ENCODE measurements at regions not wholly inside any gene's neighbourhood (a gene's known extent, or its start where the extent isn't known, plus 50 kb on each side); places are given as distances from the start of the nearest gene placed in this dataset.
"Not testable (repeated sequence)": the region's sequence is repeated elsewhere in the genome, so short reads cannot be mapped to it uniquely, and the experiment has no call there.

GRCh38 chr7:22032356-22032755 is 86.7 kb upstream of the CDCA7L start:
- not testable (repeated sequence) for H3K36me3 ChIP-seq (ENCODE audit: control insufficient read depth in 1 of 2, insufficient read depth in 2 of 2, low read length in 2 of 2); H3K4me1 ChIP-seq (ENCODE audit: control insufficient read depth in 1 of 2, insufficient read depth in 2 of 2, low read length in 2 of 2); H2AK5ac ChIP-seq (ENCODE audit: low read length); H3K14ac ChIP-seq (ENCODE audit: low read length); DNase-seq; H3K18ac ChIP-seq (ENCODE audit: low read length); H2BK12ac ChIP-seq (ENCODE audit: low read length); H2BK120ac ChIP-seq (ENCODE audit: insufficient read depth, low read length, poor library complexity); H3K79me1 ChIP-seq (ENCODE audit: low read length); H4K91ac ChIP-seq (ENCODE audit: low read depth, low read length); H3K9me3 ChIP-seq (ENCODE audit: insufficient read depth, low read depth, low read length); H3K79me2 ChIP-seq (ENCODE audit: control insufficient read depth, insufficient read depth, low read length, poor library complexity); H3K9ac ChIP-seq (ENCODE audit: low read length); H3K4me2 ChIP-seq (ENCODE audit: low read length); H3K4ac ChIP-seq (ENCODE audit: low read depth, low read length); H4K8ac ChIP-seq (ENCODE audit: low read depth, low read length); H3K4me3 ChIP-seq (ENCODE audit: low read depth, low read length); H3K27me3 ChIP-seq (ENCODE audit: insufficient read depth, low read length); H3K27ac ChIP-seq (ENCODE audit: low read depth, low read length); H4K12ac ChIP-seq (ENCODE audit: low read depth, low read length); H2BK5ac ChIP-seq (ENCODE audit: low read depth, low read length, poor library complexity); H3K23ac ChIP-seq (ENCODE audit: low read length); H2AFZ ChIP-seq (ENCODE audit: insufficient read depth, low read length, poor library complexity)
- WGBS (ENCODE audit: extremely low coverage, insufficient coverage, insufficient read length) = no CpG with 5 or more reads among the region's 26 CpGs

DNA sequence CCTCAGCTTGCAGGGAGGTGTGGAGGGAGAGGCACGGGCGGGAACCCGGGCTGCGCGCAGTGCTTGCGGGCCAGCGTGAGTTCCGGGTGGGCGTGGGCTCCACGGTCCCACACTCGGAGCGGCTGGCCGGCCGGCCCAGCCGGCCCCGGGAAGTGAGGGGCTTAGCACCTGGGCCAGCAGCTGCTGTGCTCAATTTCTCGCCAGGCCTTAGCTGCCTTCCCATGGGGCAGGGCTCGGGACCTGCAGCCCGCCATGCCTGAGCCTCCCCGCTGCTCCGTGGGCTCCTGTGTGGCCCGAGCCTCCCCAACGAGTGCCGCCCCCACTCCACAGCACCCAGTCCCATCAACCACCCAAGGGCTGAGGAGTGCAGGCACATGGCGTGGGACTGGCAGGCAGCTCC is 83.0 kb upstream of the CDCA7L start:
- H4K8ac ChIP-seq (ENCODE audit: low read depth, low read length); H3K9me3 ChIP-seq (ENCODE audit: insufficient read depth, low read depth, low read length); H3K23ac ChIP-seq (ENCODE audit: low read length); H2BK12ac ChIP-seq (ENCODE audit: low read length); H3K9ac ChIP-seq (ENCODE audit: low read length); H3K14ac ChIP-seq (ENCODE audit: low read length); H2BK120ac ChIP-seq (ENCODE audit: insufficient read depth, low read length, poor library complexity); H3K79me1 ChIP-seq (ENCODE audit: low read length); H3K27ac ChIP-seq (ENCODE audit: low read depth, low read length); H3K36me3 ChIP-seq (ENCODE audit: control insufficient read depth in 1 of 2, insufficient read depth in 2 of 2, low read length in 2 of 2); H3K79me2 ChIP-seq (ENCODE audit: control insufficient read depth, insufficient read depth, low read length, poor library complexity); H2AFZ ChIP-seq (ENCODE audit: insufficient read depth, low read length, poor library complexity); H3K4me1 ChIP-seq (ENCODE audit: control insufficient read depth in 1 of 2, insufficient read depth in 2 of 2, low read length in 2 of 2); H4K91ac ChIP-seq (ENCODE audit: low read depth, low read length); H2AK5ac ChIP-seq (ENCODE audit: low read length); DNase-seq; H2BK5ac ChIP-seq (ENCODE audit: low read depth, low read length, poor library complexity); H3K27me3 ChIP-seq (ENCODE audit: insufficient read depth, low read length); H3K18ac ChIP-seq (ENCODE audit: low read length); H3K4me3 ChIP-seq (ENCODE audit: low read depth, low read length); H4K12ac ChIP-seq (ENCODE audit: low read depth, low read length); H3K4ac ChIP-seq (ENCODE audit: low read depth, low read length); H3K4me2 ChIP-seq (ENCODE audit: low read length): not testable (repeated sequence)
- no CpG with 5 or more reads among the region's 25 CpGs for WGBS (ENCODE audit: extremely low coverage, insufficient coverage, insufficient read length)

DNA sequence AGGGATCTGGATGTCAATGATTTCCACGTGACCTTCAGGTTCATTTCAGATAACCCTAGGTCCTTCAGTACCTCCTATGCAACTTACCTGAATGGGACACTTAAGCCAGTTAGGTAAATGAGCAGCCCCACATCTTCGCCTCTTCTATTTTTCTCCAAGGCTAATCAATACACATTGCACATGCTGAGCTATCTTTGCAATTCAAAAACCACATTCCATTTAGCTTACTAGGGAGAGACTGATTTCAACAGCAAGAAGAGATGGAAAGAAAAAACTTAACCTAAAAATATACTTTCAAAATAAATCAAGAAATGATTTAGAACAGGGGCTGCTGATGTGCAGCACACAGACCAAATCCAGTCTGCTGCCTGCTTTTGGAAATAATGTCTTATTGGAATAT is 81.8 kb upstream of the CDCA7L start:
- Histone ChIP-seq H3K9ac (ENCODE audit: low read length) (no peak overlapping the region), H3K27me3 (ENCODE audit: insufficient read depth, low read length) (no peaks in the 10 kb centered on the region), H3K18ac (ENCODE audit: low read length) (no peak overlapping the region), H4K8ac (ENCODE audit: low read depth, low read length) (no peak overlapping the region), H3K36me3 (ENCODE audit: control insufficient read depth in 1 of 2, insufficient read depth in 2 of 2, low read length in 2 of 2) (no peaks in the 10 kb centered on the region), H2AFZ (ENCODE audit: insufficient read depth, low read length, poor library complexity) (no peak overlapping the region), H3K79me1 (ENCODE audit: low read length) (no peaks in the 10 kb centered on the region), H4K91ac (ENCODE audit: low read depth, low read length) (no peak overlapping the region), H3K23ac (ENCODE audit: low read length) (no peak overlapping the region), H3K4ac (ENCODE audit: low read depth, low read length) (no peak overlapping the region), H4K12ac (ENCODE audit: low read depth, low read length) (no peak overlapping the region), H3K4me3 (ENCODE audit: low read depth, low read length) (no peak overlapping the region), H3K14ac (ENCODE audit: low read length) (no peak overlapping the region), H3K27ac (ENCODE audit: low read depth, low read length) (no peak overlapping the region), H2BK120ac (ENCODE audit: insufficient read depth, low read length, poor library complexity) (no peak overlapping the region), H2BK5ac (ENCODE audit: low read depth, low read length, poor library complexity) (no peak overlapping the region), H2AK5ac (ENCODE audit: low read length) (no peak overlapping the region), H3K9me3 (ENCODE audit: insufficient read depth, low read depth, low read length) (peaks cover 4% of the 10 kb centered on the region), H3K4me2 (ENCODE audit: low read length) (no peak overlapping the region), H3K4me1 (ENCODE audit: control insufficient read depth in 1 of 2, insufficient read depth in 2 of 2, low read length in 2 of 2) (no peaks in the 10 kb centered on the region), H3K79me2 (ENCODE audit: control insufficient read depth, insufficient read depth, low read length, poor library complexity) (no peaks in the 10 kb centered on the region), H2BK12ac (ENCODE audit: low read length) (no peak overlapping the region)
- no peak for DNase-seq
- WGBS (ENCODE audit: extremely low coverage, insufficient coverage, insufficient read length) = no CpG with 5 or more reads among the region's 2 CpGs

DNA sequence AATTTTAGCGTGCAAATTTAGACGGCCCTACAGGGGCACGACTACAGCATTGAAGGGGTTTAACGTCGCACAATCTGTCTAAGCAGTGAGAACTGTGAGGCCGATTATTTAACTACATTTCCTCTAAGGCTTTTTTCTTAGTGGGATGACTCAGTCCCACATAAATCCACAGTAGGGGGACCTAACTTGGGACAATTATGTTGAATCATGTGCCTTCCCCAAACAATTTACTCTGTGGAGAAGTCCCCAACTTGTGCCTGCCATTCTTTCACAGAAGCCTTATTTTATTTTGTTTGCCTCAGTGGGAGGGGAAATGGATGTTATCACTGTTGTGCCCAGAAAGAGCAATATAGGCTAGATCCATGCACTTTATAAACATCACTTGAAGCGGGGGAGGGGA is 80.3 kb upstream of the CDCA7L start:
- Histone ChIP-seq H3K4me2 (ENCODE audit: low read length) (no peak overlapping the region), H3K4me3 (ENCODE audit: low read depth, low read length) (no peak overlapping the region), H4K91ac (ENCODE audit: low read depth, low read length) (no peak overlapping the region), H3K14ac (ENCODE audit: low read length) (no peak overlapping the region), H3K79me2 (ENCODE audit: control insufficient read depth, insufficient read depth, low read length, poor library complexity) (no peaks in the 10 kb centered on the region), H3K79me1 (ENCODE audit: low read length) (no peaks in the 10 kb centered on the region), H2BK5ac (ENCODE audit: low read depth, low read length, poor library complexity) (no peak overlapping the region), H3K9ac (ENCODE audit: low read length) (no peak overlapping the region), H3K36me3 (ENCODE audit: control insufficient read depth in 1 of 2, insufficient read depth in 2 of 2, low read length in 2 of 2) (no peaks in the 10 kb centered on the region), H4K12ac (ENCODE audit: low read depth, low read length) (no peak overlapping the region), H3K23ac (ENCODE audit: low read length) (no peak overlapping the region), H2AFZ (ENCODE audit: insufficient read depth, low read length, poor library complexity) (no peak overlapping the region), H2BK120ac (ENCODE audit: insufficient read depth, low read length, poor library complexity) (no peak overlapping the region), H3K27me3 (ENCODE audit: insufficient read depth, low read length) (no peaks in the 10 kb centered on the region), H2AK5ac (ENCODE audit: low read length) (no peak overlapping the region), H3K4ac (ENCODE audit: low read depth, low read length) (no peak overlapping the region), H4K8ac (ENCODE audit: low read depth, low read length) (no peak overlapping the region), H2BK12ac (ENCODE audit: low read length) (no peak overlapping the region), H3K9me3 (ENCODE audit: insufficient read depth, low read depth, low read length) (peaks cover 1% of the 10 kb centered on the region), H3K18ac (ENCODE audit: low read length) (no peak overlapping the region), H3K4me1 (ENCODE audit: control insufficient read depth in 1 of 2, insufficient read depth in 2 of 2, low read length in 2 of 2) (no peaks in the 10 kb centered on the region), H3K27ac (ENCODE audit: low read depth, low read length) (no peak overlapping the region)
- no CpG with 5 or more reads among the region's 7 CpGs for WGBS (ENCODE audit: extremely low coverage, insufficient coverage, insufficient read length)
- no peak for DNase-seq

Data from trophoblast cell (in vitro differentiated cells and primary cell).